OCI-LY7 (cell line): ENCODE measurements at regions not wholly inside any gene's neighbourhood (a gene's known extent, or its start where the extent isn't known, plus 50 kb on each side); places are given as distances from the start of the nearest gene placed in this dataset.

Experiments
- CTCF ChIP-seq: fragments of 200-600 bp; sonication (generic); conservative IDR thresholded peaks from 2 replicates; pipeline ENCODE4 v1.5.1; 2014; ENCODE audit warnings: mild to moderate bottlenecking, antibody characterized with exemption, low read length, moderate library complexity, mixed read lengths
- EZH2phosphoT487 ChIP-seq: fragments of 200-600 bp; sonication (generic); IDR thresholded peaks from 2 replicates; pipeline ENCODE4 v1.6.1; 2018; ENCODE audit warnings: low read depth, borderline replicate concordance, mild to moderate bottlenecking, mixed run types, antibody characterized with exemption, low read length, moderate library complexity, mixed read lengths

GRCh38 chr21:23952269-23952668, 1655.0 kb downstream of the MRPL39 start:
- TF ChIP-seq CTCF (no peak), EZH2phosphoT487 (no peak)
